Esophagus muscularis mucosa (tissue), 3 donors: ENCODE measurements at regions not wholly inside any gene's neighbourhood (a gene's known extent, or its start where the extent isn't known, plus 50 kb on each side); places are given as distances from the start of the nearest gene placed in this dataset.

Experiments
- CTCF ChIP-seq, 3 experiments: fragments of 200-600 bp in 2 of 3; fragments of 450-650 bp in 1 of 3; sonication (generic) in 2 of 3; IDR thresholded peaks; one replicate each; pipeline ENCODE4 v1.5.1; 2017 to 2019; ENCODE audit warnings: antibody characterized with exemption in 3 of 3, mild to moderate bottlenecking in 2 of 3, moderate library complexity in 1 of 3
- EP300 ChIP-seq: sonication (generic); formaldehyde crosslinking; IDR thresholded peaks from one replicate; pipeline ENCODE4 v1.6.1; 2017; ENCODE audit warnings: antibody characterized with exemption

- no peak for TF ChIP-seq CTCF (IDR thresholded peaks at IDR 0.05)
- no peak for TF ChIP-seq EP300
Observed at GRCh38 chr5:91591076-91591475, 208.0 kb upstream of the ARRDC3 start.
